PFSK-1 (cell line): ENCODE measurements at regions not wholly inside any gene's neighbourhood (a gene's known extent, or its start where the extent isn't known, plus 50 kb on each side); places are given as distances from the start of the nearest gene placed in this dataset.
A peak's percentile ranks its signal among the peaks of the same experiment; 100 is the strongest.

ENCODE experiments used
- FOXP2 ChIP-seq: optimal IDR thresholded peaks from 2 replicates; pipeline ENCODE3; 2011; ENCODE audit warnings: borderline replicate concordance, control low read depth, inconsistent platforms; ENCODE audit not compliant: insufficient read depth; ENCODE audit errors: extremely low read length, extremely low read depth
- POLR2AphosphoS5 ChIP-seq: IDR thresholded peaks from 2 replicates; pipeline ENCODE4 v1.6.1; 2012; ENCODE audit warnings: low read depth, mild to moderate bottlenecking, control low read depth, low read length, moderate library complexity
- REST ChIP-seq, 2 experiments: IDR thresholded peaks; 2 replicates each; pipeline versions ENCODE4 v1.6.1 to v1.8.0; 2011 to 2012; ENCODE audit warnings: low read depth in 2 of 2, low read length in 2 of 2, control low read depth in 1 of 2, inconsistent platforms in 1 of 2, mild to moderate bottlenecking in 1 of 2, moderate library complexity in 1 of 2; ENCODE audit not compliant: insufficient read depth in 1 of 2
- SIN3A ChIP-seq: IDR thresholded peaks from 2 replicates; pipeline ENCODE4 v1.6.1; 2012; ENCODE audit warnings: mild to moderate bottlenecking, low read length, moderate library complexity, borderline replicate concordance; ENCODE audit not compliant: insufficient read depth
- TAF1 ChIP-seq: IDR thresholded peaks from 2 replicates; pipeline ENCODE4 v1.6.1; 2012; ENCODE audit warnings: low read length, control low read depth, borderline replicate concordance; ENCODE audit not compliant: insufficient read depth

- TF ChIP-seq FOXP2 (no peak), POLR2AphosphoS5 (no peak), REST (IDR thresholded peaks at IDR 0.05; ENCODE audit: insufficient read depth in 1 of 2, low read depth in 2 of 2, low read length in 2 of 2) (no peak), SIN3A (no peak), TAF1 (no peak)
Measured at GRCh38 chr6:145042559-145042958, 692.8 kb downstream of the EPM2A start.

- no peak for TF ChIP-seq TAF1
Measured at GRCh38 chr6:145043926-145044500, 691.3 kb downstream of the EPM2A start.

- peak; percentile 25; the same call in 1 of the 2 replicates for TF ChIP-seq TAF1
- no peak for TF ChIP-seq SIN3A
Measured at GRCh38 chr6:145044641-145045246, 690.6 kb downstream of the EPM2A start.

- no peak for TF ChIP-seq TAF1
- TF ChIP-seq REST (IDR thresholded peaks at IDR 0.05; ENCODE audit: insufficient read depth in 1 of 2, low read depth in 2 of 2, low read length in 2 of 2) = no peak
- no peak for TF ChIP-seq SIN3A
- no peak for TF ChIP-seq FOXP2
- no peak for TF ChIP-seq POLR2AphosphoS5
Measured at GRCh38 chr6:145045582-145045981, 689.7 kb downstream of the EPM2A start.

GRCh38 chr6:145047891-145048290 lies 687.4 kb downstream of the EPM2A start:
- TF ChIP-seq TAF1 (no peak), REST (IDR thresholded peaks at IDR 0.05; ENCODE audit: insufficient read depth in 1 of 2, low read depth in 2 of 2, low read length in 2 of 2) (no peak)

GRCh38 chr6:145051661-145052060 lies 683.7 kb downstream of the EPM2A start:
- TF ChIP-seq REST (IDR thresholded peaks at IDR 0.05; ENCODE audit: insufficient read depth in 1 of 2, low read depth in 2 of 2, low read length in 2 of 2) (no peak), FOXP2 (no peak), TAF1 (no peak), SIN3A (no peak), POLR2AphosphoS5 (no peak)
